GM12865 (cell line): ENCODE measurements at regions not wholly inside any gene's neighbourhood (a gene's known extent, or its start where the extent isn't known, plus 50 kb on each side); places are given as distances from the start of the nearest gene placed in this dataset.

Experiments used
- DNase-seq: peaks from one replicate; pipeline ENCODE4 v3.0.0; 2010; ENCODE audit warnings: low read depth
- H3K4me3 ChIP-seq: 2 replicates; pipeline ENCODE4 v1.5.1; 2011; ENCODE audit warnings: mild to moderate bottlenecking, low read depth, low read length, control low read depth
- CTCF ChIP-seq: IDR thresholded peaks from 2 replicates; pipeline ENCODE4 v1.5.1; 2011; ENCODE audit warnings: low read length, control low read depth, low read depth, inconsistent platforms; ENCODE audit not compliant: insufficient read depth; ENCODE audit errors: missing control alignments

GRCh38 chr16:85364323-85365040 lies 248.6 kb upstream of the GSE1 start:
- TF ChIP-seq CTCF: no peak
- DNase-seq: no peak
- no peak overlapping the region for H3K4me3 ChIP-seq

DNA sequence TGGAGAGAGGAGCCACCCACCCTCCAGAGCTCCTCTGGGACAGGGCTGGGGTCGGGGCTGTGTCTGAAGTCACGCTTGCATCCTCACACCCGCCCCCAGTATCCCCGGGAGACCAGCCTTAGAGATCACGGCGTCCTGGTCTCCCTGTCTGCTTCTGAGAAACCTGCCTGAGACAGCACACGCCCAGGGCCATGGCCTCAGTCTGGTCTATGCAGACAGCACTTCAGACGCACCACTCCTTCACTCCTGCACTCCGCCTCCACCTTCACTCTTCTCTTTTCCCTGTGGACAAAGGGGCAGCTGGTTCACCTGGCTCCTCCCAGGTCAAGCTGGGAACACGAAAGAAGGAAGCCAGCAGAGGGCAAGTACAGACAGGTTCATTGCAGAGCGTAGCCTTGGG lies 248.0 kb upstream of the GSE1 start:
- no peak for TF ChIP-seq CTCF
- DNase-seq: no peak
- H3K4me3 ChIP-seq: no peak overlapping the region

DNA sequence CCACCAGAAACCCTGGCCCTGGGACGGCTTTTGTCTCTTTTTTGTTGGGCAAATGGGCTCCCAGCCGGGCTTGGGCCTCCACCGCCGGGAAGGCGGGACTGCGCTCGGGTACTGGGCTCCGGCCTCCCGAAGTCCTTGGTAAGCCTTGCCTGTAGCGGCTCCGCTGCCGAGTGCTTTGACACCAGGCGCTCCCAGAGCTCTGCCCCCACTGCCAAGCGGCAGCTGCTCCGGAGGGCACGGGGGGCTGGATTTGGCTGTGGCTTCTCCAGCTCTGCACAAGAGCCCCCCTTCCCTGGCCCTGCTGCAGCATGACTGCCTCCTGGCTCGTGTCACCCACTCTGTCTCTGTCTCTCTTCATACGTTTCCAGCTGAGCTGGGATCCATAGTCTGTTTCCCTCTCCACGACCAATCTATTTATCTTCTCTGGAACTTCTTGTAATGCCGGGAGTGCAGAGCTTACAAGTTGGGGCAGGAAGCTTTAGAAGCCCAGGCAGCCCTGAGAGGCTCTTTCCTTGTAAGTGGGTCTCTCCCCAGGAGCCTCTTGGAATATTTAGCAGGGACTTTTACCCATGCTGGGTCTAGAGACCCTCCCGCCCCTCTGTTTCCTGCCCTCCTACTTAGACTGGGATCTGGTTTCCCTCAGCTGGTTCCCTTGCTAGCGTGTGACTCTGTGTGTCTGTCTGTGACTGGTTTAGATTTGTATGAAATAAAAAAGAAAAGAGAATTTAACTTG lies 246.9 kb upstream of the GSE1 start:
- no peak for DNase-seq
- no peak for TF ChIP-seq CTCF
- H3K4me3 ChIP-seq: no peak overlapping the region

DNA sequence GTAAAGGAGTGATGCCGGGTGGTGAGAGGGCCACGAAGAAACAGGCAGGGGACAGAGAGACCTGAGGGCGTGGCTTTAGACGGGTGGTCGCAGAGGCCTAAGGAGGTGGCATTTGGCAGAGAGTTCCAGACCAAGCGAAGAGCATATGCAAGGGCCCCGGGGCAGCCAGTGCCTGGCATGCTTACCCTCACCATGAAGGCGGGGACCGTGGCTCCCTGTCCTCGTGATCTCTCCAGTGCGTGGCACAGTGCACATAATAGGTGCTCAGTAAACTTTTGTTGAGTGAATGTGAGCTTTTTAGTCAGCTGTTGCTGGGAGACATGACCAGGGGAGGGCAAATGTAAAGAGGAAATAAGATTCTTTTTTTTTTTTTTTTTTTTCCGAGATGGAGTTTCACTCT lies 245.6 kb upstream of the GSE1 start:
- H3K4me3 ChIP-seq: no peak overlapping the region
- TF ChIP-seq CTCF: no peak
- no peak for DNase-seq

DNA sequence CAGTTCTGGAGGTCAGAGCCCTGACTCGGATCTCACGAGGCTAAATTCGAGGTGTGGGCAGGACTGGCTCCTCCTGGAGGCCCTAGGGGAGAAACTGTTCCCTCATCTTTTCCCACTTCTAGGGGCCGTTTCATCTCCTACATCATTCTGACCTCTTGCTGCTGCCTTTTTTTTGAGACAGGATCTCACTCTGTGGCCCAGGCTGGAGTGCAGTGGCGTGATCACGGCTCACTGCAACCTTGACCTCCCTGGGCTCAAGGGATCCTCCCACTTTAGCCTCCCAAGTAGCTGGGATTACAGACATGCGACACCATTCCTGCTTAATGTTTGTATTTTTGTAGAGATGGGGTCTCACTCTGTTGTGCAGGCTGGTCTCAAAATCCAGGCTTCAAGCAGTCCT lies 244.1 kb upstream of the GSE1 start:
- no peak overlapping the region for H3K4me3 ChIP-seq
- TF ChIP-seq CTCF: no peak
- no peak for DNase-seq

- H3K4me3 ChIP-seq: no peak overlapping the region
- TF ChIP-seq CTCF: peak; percentile 89
- peak; percentile 29 for DNase-seq
These were observed 243.2 kb upstream of the GSE1 start for GRCh38 chr16:85369741-85370528.

- DNase-seq: no peak
- TF ChIP-seq CTCF: no peak
- no peak overlapping the region for H3K4me3 ChIP-seq
These were observed 242.6 kb upstream of the GSE1 start for GRCh38 chr16:85370543-85370880.
